Esophagus muscularis mucosa (tissue), 4 donors: ENCODE measurements at regions not wholly inside any gene's neighbourhood (a gene's known extent, or its start where the extent isn't known, plus 50 kb on each side); places are given as distances from the start of the nearest gene placed in this dataset.
A peak's percentile ranks its signal among the peaks of the same experiment; 100 is the strongest.

Experiments used
- DNase-seq: peaks from one replicate; pipeline ENCODE4 v3.0.0-alpha.2; 2017; ENCODE audit errors: extremely low spot score
- H3K27ac ChIP-seq, 4 donors: fragments of 200-600 bp; sonication (generic); replicated peaks in 1 of 4; 1 replicate in 3 of 4; 2 replicates in 1 of 4; pipeline ENCODE4 v1.5.1; 2016 to 2019; ENCODE audit warnings: mild to moderate bottlenecking in 1 of 4
- H3K27me3 ChIP-seq, 4 donors: fragments of 200-600 bp; sonication (generic); one replicate each; pipeline versions ENCODE4 v1.5.1 to v1.6.0; 2016 to 2019
- H3K36me3 ChIP-seq, 4 donors: fragments of 200-600 bp; sonication (generic); one replicate each; pipeline ENCODE4 v1.5.1; 2016 to 2019
- H3K4me1 ChIP-seq, 4 donors: fragments of 200-600 bp; sonication (generic); one replicate each; pipeline ENCODE4 v1.5.1; 2016 to 2019
- H3K4me3 ChIP-seq, 4 donors: fragments of 200-600 bp; sonication (generic); 1 replicate in 2 of 4; 2 replicates in 2 of 4; pipeline ENCODE4 v1.5.1; 2016 to 2019; ENCODE audit warnings: mild to moderate bottlenecking in 4 of 4, moderate library complexity in 1 of 4
- H3K9me3 ChIP-seq, 4 donors: fragments of 200-600 bp; sonication (generic); 1 replicate in 3 of 4; 2 replicates in 1 of 4; pipeline ENCODE4 v1.5.1; 2016 to 2019
- EP300 ChIP-seq: sonication (generic); formaldehyde crosslinking; IDR thresholded peaks from one replicate; pipeline ENCODE4 v1.6.1; 2017; ENCODE audit warnings: antibody characterized with exemption
- POLR2A ChIP-seq: fragments of 450-650 bp; IDR thresholded peaks from one replicate; pipeline ENCODE4 v1.6.1; 2017; ENCODE audit warnings: antibody characterized with exemption, moderate library complexity, mild to moderate bottlenecking, low read depth
- POLR2AphosphoS5 ChIP-seq, 2 donors: sonication (generic); formaldehyde crosslinking; IDR thresholded peaks; one replicate each; pipeline ENCODE4 v1.6.1; 2017; ENCODE audit warnings: antibody characterized with exemption in 2 of 2
- WGBS: methylation state at CpG from one replicate; pipeline ENCODE4 v1.1.5; 2018; 5-methylcytosine and 5-hydroxymethylcytosine counted together
- intact Hi-C: fragments of 100-400 bp; cut with DNase I; formaldehyde crosslinking; loops from one replicate; pipeline ENCODE4 v1.15.1; 2023
- TF ChIP-seq, protein P1 (sequence below), 3 experiments: fragments of 200-600 bp in 2 of 3; fragments of 450-650 bp in 1 of 3; sonication (generic) in 2 of 3; IDR thresholded peaks; one replicate each; pipeline ENCODE4 v1.5.1; 2017 to 2019; ENCODE audit warnings: antibody characterized with exemption in 3 of 3, mild to moderate bottlenecking in 2 of 3, moderate library complexity in 1 of 3

DNA sequence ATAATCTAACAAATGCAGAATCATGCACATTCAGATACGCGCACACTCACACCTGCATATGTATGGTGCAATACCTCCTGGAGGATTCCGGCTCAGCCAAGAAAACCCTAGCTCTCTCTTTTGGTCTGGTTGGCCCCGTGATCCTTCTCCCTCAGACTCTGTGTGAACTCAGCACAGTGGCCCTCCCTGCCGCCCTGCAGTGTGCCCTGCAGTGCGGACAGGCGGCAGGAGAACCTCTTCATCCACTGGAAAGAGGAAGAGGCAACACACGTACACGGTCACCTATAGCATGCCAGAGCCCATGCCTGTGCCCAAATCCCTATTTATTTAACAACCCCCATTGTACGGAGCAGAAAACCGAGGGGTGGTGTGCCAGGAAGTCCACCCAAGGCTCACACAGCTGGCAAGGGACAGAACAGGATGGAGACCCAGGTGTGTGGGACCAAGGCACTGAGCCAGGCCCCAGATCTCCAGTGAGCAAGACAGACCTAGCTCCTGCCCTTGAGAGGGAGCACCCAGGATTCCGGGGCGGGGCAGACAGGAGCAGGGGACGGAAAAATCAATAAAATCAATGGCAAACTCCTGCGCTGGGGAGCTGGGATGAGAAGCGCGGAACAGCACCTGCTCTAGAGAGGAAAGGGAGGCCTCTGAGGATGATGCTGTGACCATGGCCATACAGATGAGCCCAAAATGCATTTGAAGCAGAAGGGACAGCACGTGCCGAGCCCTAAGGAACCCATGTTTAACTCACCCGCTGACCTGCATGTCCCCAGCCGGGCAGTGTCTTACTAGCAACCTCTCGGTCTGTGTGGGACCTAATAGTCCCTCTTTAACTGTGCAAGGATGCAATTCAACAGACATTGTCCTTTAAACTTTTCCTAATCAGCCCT, 54.7 kb upstream of the CIBAR2 start:
- peaks cover 0 to 7% (median 1%) of the 10 kb centered on the region in 4 donors for H3K27me3 ChIP-seq
- intact Hi-C loops = no loop called here
- WGBS = 90% methylated on average over 22 of the region's 22 CpGs
- no peaks in the 10 kb centered on the region for H3K9me3 ChIP-seq
- H3K27ac ChIP-seq = peak overlapping the region; percentile 35 to 79 (median 76)
- DNase-seq = no peak
- TF ChIP-seq, protein P1, sequence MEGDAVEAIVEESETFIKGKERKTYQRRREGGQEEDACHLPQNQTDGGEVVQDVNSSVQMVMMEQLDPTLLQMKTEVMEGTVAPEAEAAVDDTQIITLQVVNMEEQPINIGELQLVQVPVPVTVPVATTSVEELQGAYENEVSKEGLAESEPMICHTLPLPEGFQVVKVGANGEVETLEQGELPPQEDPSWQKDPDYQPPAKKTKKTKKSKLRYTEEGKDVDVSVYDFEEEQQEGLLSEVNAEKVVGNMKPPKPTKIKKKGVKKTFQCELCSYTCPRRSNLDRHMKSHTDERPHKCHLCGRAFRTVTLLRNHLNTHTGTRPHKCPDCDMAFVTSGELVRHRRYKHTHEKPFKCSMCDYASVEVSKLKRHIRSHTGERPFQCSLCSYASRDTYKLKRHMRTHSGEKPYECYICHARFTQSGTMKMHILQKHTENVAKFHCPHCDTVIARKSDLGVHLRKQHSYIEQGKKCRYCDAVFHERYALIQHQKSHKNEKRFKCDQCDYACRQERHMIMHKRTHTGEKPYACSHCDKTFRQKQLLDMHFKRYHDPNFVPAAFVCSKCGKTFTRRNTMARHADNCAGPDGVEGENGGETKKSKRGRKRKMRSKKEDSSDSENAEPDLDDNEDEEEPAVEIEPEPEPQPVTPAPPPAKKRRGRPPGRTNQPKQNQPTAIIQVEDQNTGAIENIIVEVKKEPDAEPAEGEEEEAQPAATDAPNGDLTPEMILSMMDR (IDR thresholded peaks at IDR 0.05) = no peak
- TF ChIP-seq POLR2A = no peak
- TF ChIP-seq EP300 = no peak
- TF ChIP-seq POLR2AphosphoS5 (IDR thresholded peaks at IDR 0.05) = no peak
- peaks cover 56 to 96% (median 93%) of the 10 kb centered on the region in 4 donors for H3K4me1 ChIP-seq
- H3K4me3 ChIP-seq = no peak overlapping the region
- no peaks in the 10 kb centered on the region for H3K36me3 ChIP-seq

GRCh38 chr16:85167589-85168537, 55.6 kb upstream of the CIBAR2 start:
- DNase-seq = no peak
- Histone ChIP-seq H3K9me3 (no peaks in the 10 kb centered on the region), H3K36me3 (no peaks in the 10 kb centered on the region), H3K27ac (peak overlapping the region; percentile 73 to 79 (median 76)), H3K4me1 (peaks cover 61 to 96% (median 93%) of the 10 kb centered on the region in 4 donors), H3K27me3 (peaks cover 0 to 7% (median 1%) of the 10 kb centered on the region in 4 donors), H3K4me3 (peak overlapping the region in 2 of 4 donors; percentile 43 to 47)
- TF ChIP-seq POLR2A = no peak
- TF ChIP-seq, protein P1 (IDR thresholded peaks at IDR 0.05) = no peak
- TF ChIP-seq EP300 = no peak
- no peak for TF ChIP-seq POLR2AphosphoS5 (IDR thresholded peaks at IDR 0.05)
- WGBS = 76% methylated on average over 13 of the region's 22 CpGs
- intact Hi-C loops = no loop called here

DNA sequence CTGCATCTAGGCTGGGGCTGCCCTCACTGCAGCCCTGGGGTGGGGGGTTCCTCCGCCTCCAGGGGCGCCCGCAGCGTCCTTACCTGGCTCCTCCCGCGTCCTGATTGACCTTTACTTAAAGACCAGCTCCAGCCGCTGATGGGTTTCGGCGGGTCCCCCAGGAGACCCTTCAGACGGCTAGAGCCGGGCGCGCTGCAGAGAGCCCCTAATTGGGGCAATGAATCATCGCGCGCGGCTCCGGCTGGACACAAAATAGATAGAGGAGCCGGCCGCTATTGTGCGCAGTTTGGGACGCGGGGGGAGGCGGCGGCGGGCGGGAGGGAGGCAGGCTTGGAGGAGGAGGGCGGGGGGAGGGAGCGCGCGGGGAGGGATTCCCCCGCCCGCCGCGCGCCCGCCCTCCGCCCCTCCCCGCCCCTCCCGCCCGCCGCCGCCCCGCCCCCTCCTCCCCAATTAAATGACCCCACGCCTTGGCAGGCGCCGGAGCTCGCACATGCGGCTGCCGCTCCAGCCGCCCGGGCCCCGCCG, 56.5 kb upstream of the CIBAR2 start:
- no peak for DNase-seq
- WGBS = 8% methylated on average over 17 of the region's 54 CpGs
- peak overlapping the region; percentile 43 to 75 (median 45) for H3K4me3 ChIP-seq
- peaks cover 66 to 96% (median 93%) of the 10 kb centered on the region in 4 donors for H3K4me1 ChIP-seq
- no peaks in the 10 kb centered on the region for H3K9me3 ChIP-seq
- H3K27me3 ChIP-seq = peaks cover 0 to 7% (median 1%) of the 10 kb centered on the region in 4 donors
- TF ChIP-seq POLR2A (no peak), POLR2AphosphoS5 (IDR thresholded peaks at IDR 0.05) (peak in 1 of 2 donors; percentile 12), EP300 (no peak)
- H3K27ac ChIP-seq = peak overlapping the region; percentile 73 to 79 (median 76)
- intact Hi-C loops = no loop called here
- H3K36me3 ChIP-seq = no peaks in the 10 kb centered on the region

DNA sequence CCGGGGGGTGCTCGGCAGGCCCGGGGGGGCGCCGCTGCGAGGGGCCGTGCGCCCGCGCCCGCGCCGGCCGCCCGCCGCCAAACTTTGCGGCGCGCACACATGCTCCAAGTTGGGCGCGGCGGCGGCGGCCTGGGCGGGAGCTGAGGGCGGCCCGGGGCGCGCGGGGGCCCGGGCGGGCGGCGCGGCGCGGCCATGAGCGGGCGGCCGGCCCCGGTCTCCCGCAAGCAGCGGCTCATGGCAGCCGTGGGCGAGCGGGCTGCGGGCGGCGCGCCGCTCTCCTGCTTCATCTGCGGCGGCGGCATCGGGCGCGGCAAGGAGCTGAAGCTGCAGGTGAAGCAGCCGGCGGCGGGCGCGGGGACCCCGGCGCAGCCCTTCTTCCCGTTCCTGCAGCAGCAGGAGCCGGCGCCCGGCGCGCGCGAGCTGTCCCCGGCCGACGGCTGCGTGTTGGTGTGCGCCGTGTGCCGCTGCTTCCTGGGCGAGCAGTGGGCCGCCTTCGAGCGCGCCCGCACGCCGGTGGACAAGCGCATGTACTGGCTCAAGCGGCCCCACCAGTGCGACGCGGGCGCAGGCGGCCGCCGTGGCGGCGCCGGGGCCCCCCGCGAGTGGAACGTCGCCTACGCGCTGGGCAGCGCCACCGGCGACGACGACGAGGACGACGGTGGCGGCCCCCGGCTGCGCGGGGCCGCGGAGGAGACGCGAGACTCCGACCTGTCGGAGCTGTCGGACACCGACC, 57.2 kb upstream of the CIBAR2 start:
- no CpG with 5 or more reads among the region's 125 CpGs for WGBS
- peak overlapping the region; percentile 59 to 78 (median 66) for H3K27ac ChIP-seq

More for the DNA sequence above, 57.2 kb upstream of the CIBAR2 start:
- no peaks in the 10 kb centered on the region for H3K9me3 ChIP-seq
- H3K4me3 ChIP-seq = peak overlapping the region; percentile 64 to 75 (median 66)
- peaks cover 72 to 96% (median 93%) of the 10 kb centered on the region in 4 donors for H3K4me1 ChIP-seq
- H3K36me3 ChIP-seq = no peaks in the 10 kb centered on the region
- intact Hi-C loops = no loop called here
- DNase-seq = no peak
- H3K27me3 ChIP-seq = peaks cover 0 to 7% (median 1%) of the 10 kb centered on the region in 4 donors
- TF ChIP-seq EP300 (no peak), POLR2AphosphoS5 (IDR thresholded peaks at IDR 0.05) (no peak), POLR2A (no peak)
- TF ChIP-seq, protein P1 (IDR thresholded peaks at IDR 0.05) = no peak
